G401.6 (cell line): ENCODE measurements at regions not wholly inside any gene's neighbourhood (a gene's known extent, or its start where the extent isn't known, plus 50 kb on each side); places are given as distances from the start of the nearest gene placed in this dataset.

ENCODE experiments used
- FAIRE-seq: peaks from 2 replicates; lab custom pipeline; 2012; peaks lifted over from hg19 to GRCh38; lab: Jason Lieb, UNC

GRCh38 chr5:84599964-84600363, 215.3 kb upstream of the EDIL3 start:
- no peak for FAIRE-seq

- FAIRE-seq: no peak
These were observed 213.2 kb upstream of the EDIL3 start for GRCh38 chr5:84597904-84598303.

- no peak for FAIRE-seq
These were observed 205.9 kb upstream of the EDIL3 start for GRCh38 chr5:84590629-84591028.

GRCh38 chr5:84589926-84590325, 205.2 kb upstream of the EDIL3 start:
- FAIRE-seq: no peak

- no peak for FAIRE-seq
These were observed 200.5 kb upstream of the EDIL3 start for GRCh38 chr5:84585218-84585617.

- no peak for FAIRE-seq
These were observed 193.5 kb upstream of the EDIL3 start for GRCh38 chr5:84578226-84578625.

GRCh38 chr5:84573017-84573712, 188.5 kb upstream of the EDIL3 start:
- FAIRE-seq: no peak

GRCh38 chr5:84569307-84569706, 184.6 kb upstream of the EDIL3 start:
- FAIRE-seq: no peak

GRCh38 chr5:84568171-84568570, 183.5 kb upstream of the EDIL3 start:
- FAIRE-seq: no peak

- no peak for FAIRE-seq
These were observed 181.2 kb upstream of the EDIL3 start for GRCh38 chr5:84565866-84566265.

GRCh38 chr5:84564321-84565075, 179.8 kb upstream of the EDIL3 start:
- no peak for FAIRE-seq

- FAIRE-seq: no peak
These were observed 165.5 kb upstream of the EDIL3 start for GRCh38 chr5:84550222-84550621.

- FAIRE-seq: no peak
These were observed 164.4 kb upstream of the EDIL3 start for GRCh38 chr5:84549054-84549453.

GRCh38 chr5:84546686-84547085, 162.0 kb upstream of the EDIL3 start:
- FAIRE-seq: no peak

- FAIRE-seq: no peak
These were observed 152.1 kb upstream of the EDIL3 start for GRCh38 chr5:84536797-84537196.

- FAIRE-seq: no peak
These were observed 150.6 kb upstream of the EDIL3 start for GRCh38 chr5:84535281-84535680.

- FAIRE-seq: no peak
These were observed 139.8 kb upstream of the EDIL3 start for GRCh38 chr5:84524491-84524890.

- FAIRE-seq: no peak
These were observed 134.2 kb upstream of the EDIL3 start for GRCh38 chr5:84518862-84519261.

GRCh38 chr5:84518370-84518769, 133.7 kb upstream of the EDIL3 start:
- FAIRE-seq: no peak

GRCh38 chr5:84506625-84507024, 121.9 kb upstream of the EDIL3 start:
- FAIRE-seq: no peak

GRCh38 chr5:84494453-84494852, 109.8 kb upstream of the EDIL3 start:
- FAIRE-seq: no peak

GRCh38 chr5:84487963-84488362, 103.3 kb upstream of the EDIL3 start:
- FAIRE-seq: no peak

- FAIRE-seq: no peak
These were observed 96.4 kb upstream of the EDIL3 start for GRCh38 chr5:84480873-84481637.
